HEK293 (cell line): ENCODE measurements at regions not wholly inside any gene's neighbourhood (a gene's known extent, or its start where the extent isn't known, plus 50 kb on each side); places are given as distances from the start of the nearest gene placed in this dataset.

Source experiments
- GLI4 ChIP-seq: fragments of 450-650 bp; formaldehyde crosslinking; IDR thresholded peaks from 2 replicates; pipeline ENCODE4 v1.5.1; 2016; ENCODE audit warnings: missing biosample characterization, missing genetic modification characterization
- KLF1 ChIP-seq: fragments of 450-650 bp; formaldehyde crosslinking; IDR thresholded peaks from 2 replicates; pipeline ENCODE4 v1.5.1; 2016; ENCODE audit warnings: missing biosample characterization, missing genetic modification characterization
- PRDM6 ChIP-seq: fragments of 450-650 bp; formaldehyde crosslinking; IDR thresholded peaks from 2 replicates; pipeline ENCODE4 v1.5.1; 2017; ENCODE audit warnings: missing biosample characterization, missing genetic modification characterization
- ZNF146 ChIP-seq: fragments of 450-650 bp; formaldehyde crosslinking; IDR thresholded peaks from 2 replicates; pipeline ENCODE4 v1.5.1; 2016; ENCODE audit warnings: missing biosample characterization, missing genetic modification characterization
- ZNF624 ChIP-seq: fragments of 450-650 bp; formaldehyde crosslinking; IDR thresholded peaks from 2 replicates; pipeline ENCODE4 v1.5.1; 2017; ENCODE audit warnings: missing biosample characterization, missing genetic modification characterization
- TF ChIP-seq, protein P1 (sequence below): fragments of 450-650 bp; formaldehyde crosslinking; IDR thresholded peaks from 2 replicates; pipeline ENCODE4 v1.5.1; 2016; ENCODE audit warnings: missing biosample characterization, missing genetic modification characterization
- TF ChIP-seq, protein P2 (sequence below): fragments of 450-650 bp; formaldehyde crosslinking; IDR thresholded peaks from 2 replicates; pipeline ENCODE4 v1.5.1; 2017; ENCODE audit warnings: missing biosample characterization, missing genetic modification characterization

DNA sequence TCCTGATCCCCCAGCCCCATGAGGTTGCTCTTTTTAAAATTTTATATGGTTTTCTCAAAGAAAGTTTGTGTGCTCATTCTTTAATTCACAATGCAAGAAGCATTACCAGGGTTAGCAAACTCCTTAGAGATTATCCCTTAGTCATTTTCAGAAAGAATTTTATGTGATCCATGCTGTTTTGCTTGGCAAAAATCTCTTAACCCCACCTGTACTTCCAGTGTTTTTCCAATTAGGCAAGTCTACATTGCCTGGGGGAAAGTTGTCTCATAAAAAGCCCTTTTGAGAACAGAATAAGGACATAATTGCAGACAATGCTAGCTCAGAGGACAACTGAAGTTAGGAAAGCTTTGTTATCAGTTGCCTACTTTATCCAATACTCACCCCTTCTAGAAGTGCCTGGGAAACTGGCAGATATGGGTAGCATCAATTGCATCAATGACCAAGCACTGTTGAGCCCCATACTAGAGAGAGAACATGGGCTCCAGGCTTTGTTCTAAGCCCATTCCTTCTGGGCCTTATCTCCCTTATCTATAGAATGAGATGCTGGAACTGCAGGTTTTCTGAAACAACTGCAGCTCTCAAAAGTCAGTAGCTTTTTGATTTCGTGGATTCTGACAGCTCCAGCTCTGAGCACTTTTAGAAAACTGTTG lies 265.9 kb upstream of the SPHKAP start:
- TF ChIP-seq, protein P1, sequence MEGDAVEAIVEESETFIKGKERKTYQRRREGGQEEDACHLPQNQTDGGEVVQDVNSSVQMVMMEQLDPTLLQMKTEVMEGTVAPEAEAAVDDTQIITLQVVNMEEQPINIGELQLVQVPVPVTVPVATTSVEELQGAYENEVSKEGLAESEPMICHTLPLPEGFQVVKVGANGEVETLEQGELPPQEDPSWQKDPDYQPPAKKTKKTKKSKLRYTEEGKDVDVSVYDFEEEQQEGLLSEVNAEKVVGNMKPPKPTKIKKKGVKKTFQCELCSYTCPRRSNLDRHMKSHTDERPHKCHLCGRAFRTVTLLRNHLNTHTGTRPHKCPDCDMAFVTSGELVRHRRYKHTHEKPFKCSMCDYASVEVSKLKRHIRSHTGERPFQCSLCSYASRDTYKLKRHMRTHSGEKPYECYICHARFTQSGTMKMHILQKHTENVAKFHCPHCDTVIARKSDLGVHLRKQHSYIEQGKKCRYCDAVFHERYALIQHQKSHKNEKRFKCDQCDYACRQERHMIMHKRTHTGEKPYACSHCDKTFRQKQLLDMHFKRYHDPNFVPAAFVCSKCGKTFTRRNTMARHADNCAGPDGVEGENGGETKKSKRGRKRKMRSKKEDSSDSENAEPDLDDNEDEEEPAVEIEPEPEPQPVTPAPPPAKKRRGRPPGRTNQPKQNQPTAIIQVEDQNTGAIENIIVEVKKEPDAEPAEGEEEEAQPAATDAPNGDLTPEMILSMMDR (tag by site-specific recombination): no peak
- no peak for TF ChIP-seq GLI4
- TF ChIP-seq, protein P2, sequence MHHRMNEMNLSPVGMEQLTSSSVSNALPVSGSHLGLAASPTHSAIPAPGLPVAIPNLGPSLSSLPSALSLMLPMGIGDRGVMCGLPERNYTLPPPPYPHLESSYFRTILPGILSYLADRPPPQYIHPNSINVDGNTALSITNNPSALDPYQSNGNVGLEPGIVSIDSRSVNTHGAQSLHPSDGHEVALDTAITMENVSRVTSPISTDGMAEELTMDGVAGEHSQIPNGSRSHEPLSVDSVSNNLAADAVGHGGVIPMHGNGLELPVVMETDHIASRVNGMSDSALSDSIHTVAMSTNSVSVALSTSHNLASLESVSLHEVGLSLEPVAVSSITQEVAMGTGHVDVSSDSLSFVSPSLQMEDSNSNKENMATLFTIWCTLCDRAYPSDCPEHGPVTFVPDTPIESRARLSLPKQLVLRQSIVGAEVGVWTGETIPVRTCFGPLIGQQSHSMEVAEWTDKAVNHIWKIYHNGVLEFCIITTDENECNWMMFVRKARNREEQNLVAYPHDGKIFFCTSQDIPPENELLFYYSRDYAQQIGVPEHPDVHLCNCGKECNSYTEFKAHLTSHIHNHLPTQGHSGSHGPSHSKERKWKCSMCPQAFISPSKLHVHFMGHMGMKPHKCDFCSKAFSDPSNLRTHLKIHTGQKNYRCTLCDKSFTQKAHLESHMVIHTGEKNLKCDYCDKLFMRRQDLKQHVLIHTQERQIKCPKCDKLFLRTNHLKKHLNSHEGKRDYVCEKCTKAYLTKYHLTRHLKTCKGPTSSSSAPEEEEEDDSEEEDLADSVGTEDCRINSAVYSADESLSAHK: no peak
- no peak for TF ChIP-seq PRDM6
- TF ChIP-seq ZNF624 (tag by site-specific recombination): no peak
- no peak for TF ChIP-seq KLF1
- TF ChIP-seq ZNF146 (tag by site-specific recombination): no peak
